ENCODE measurements at regions not wholly inside any gene's neighbourhood (a gene's known extent, or its start where the extent isn't known, plus 50 kb on each side); places are given as distances from the start of the nearest gene placed in this dataset.

GRCh38 chr1:208557046-208557722, 313.0 kb upstream of the PLXNA2 start:
- no peak for DNase-seq (ENCODE audit: low read depth, low spot score)
- H3K4me3 ChIP-seq (ENCODE audit: low read length), result no peak overlapping the region

- H3K4me3 ChIP-seq (ENCODE audit: low read length), result no peak overlapping the region
- DNase-seq (ENCODE audit: low read depth, low spot score), result no peak
These were observed 313.5 kb upstream of the PLXNA2 start for GRCh38 chr1:208557723-208558094.

DNA sequence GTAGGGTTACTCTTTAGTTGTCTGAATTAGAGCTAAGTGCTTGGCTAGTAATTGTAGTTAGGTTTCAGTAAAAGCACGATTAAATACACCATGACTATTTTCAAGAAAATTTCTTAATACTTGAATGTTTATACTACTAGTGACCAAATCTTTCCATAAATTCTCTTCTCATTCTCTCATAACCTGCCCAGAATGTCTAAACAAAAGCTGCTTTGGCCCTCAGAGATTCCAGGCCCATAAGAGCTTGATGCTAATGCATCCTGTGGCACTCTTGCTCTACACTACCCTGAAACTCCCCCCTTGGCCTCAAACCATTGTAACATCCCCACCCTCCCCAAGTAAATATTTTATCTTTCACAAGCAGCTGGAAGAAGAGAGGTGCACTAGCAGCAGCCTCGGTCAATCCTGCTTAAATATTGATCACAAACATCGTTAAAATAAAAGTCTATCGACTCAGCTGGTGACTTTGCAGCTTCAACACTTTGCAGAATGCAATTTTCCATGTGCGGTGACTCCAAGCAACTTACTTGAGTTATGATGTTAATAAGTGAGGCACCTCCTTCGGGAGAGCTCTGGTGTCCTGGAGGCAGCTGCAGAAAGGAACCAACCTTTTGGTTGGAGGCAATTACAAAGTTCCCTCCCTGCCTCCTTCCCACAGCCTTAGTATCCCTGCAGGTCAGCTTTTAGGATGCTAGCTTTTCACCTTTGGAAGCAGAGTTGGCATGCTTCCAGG, 315.6 kb upstream of the PLXNA2 start:
- DNase-seq (ENCODE audit: low read depth, low spot score), result no peak
- H3K4me3 ChIP-seq (ENCODE audit: low read length), result no peak overlapping the region

GRCh38 chr1:208562151-208562960, 318.2 kb upstream of the PLXNA2 start:
- DNase-seq (ENCODE audit: low read depth, low spot score), result no peak
- no peak overlapping the region for H3K4me3 ChIP-seq (ENCODE audit: low read length)

DNA sequence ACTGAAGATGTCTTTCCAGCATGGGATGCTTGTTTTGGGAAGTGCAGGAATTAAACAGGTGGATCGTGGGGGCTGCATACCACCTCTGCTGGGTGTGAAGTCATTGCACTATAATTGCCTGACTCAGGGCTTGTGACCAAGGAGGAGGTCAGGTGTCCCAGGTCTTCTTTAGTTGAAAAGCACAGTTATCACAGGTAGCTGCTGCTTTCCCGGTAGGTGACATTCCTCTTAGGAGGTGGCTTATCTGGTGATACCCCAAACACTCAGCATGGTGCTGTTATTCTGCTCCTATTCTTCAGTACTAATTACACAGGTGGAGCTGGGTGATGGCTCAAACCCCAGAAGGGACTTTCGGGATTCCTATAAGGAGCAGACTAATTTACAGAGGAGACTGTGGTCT, 320.3 kb upstream of the PLXNA2 start:
- no peak for DNase-seq (ENCODE audit: low read depth, low spot score)
- H3K4me3 ChIP-seq (ENCODE audit: low read length), result no peak overlapping the region

DNA sequence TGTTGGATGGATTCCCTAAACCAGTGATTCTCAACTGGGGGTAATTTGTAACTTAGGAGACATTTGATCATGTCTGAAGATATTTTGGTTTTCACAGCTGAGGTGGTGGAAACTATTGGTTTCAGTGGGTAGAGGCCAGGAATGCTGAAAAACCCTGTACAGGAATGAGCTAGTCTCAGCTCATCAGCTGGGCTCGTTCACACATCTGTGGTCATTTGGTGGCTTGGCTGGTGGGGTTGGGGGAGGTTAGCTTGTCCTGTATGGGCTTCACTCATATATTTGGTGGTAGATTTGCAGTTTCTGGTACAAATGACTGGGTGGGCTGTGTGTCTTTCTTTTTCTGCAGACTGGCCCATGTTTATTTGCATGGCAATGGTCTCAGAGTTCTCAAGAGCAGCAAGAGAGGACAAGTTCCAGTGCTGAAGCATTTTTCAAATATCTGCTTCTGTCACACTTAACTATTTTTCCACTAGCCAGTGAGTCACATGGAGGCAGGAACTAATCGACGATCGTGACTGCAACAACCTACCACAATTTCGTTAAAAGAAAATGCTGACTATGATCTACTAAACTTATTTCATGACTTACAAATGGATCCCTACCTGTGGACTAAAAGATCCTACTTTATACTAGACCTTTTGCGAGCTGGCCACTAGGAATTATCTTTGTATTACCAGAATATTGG, 321.7 kb upstream of the PLXNA2 start:
- DNase-seq (ENCODE audit: low read depth, low spot score), result no peak
- H3K4me3 ChIP-seq (ENCODE audit: low read length), result no peak overlapping the region

DNA sequence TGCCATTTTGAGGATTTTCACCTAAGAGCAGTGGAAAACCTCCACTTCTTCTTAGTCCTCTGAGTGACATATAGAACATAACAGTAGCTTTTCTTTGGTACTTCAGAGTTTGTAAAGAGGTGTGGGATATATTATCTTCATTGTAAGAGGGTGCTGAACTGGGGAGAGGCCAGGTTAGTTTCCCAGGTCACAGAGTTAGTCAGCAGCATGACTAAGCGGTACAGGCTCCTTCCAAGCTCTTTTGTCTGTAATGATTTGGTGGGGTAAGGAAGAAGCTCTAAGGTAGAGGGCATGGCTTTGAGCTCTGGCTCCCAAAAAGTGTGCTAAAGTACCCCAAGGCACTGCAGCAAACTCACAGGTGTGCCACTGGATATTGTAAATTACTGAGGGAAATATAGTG, 325.0 kb upstream of the PLXNA2 start:
- DNase-seq (ENCODE audit: low read depth, low spot score), result no peak
- H3K4me3 ChIP-seq (ENCODE audit: low read length), result no peak overlapping the region

GRCh38 chr1:208570362-208570761, 326.2 kb upstream of the PLXNA2 start:
- DNase-seq (ENCODE audit: low read depth, low spot score), result no peak
- H3K4me3 ChIP-seq (ENCODE audit: low read length), result no peak overlapping the region

- DNase-seq (ENCODE audit: low read depth, low spot score), result no peak
- H3K4me3 ChIP-seq (ENCODE audit: low read length), result no peak overlapping the region
These were observed 332.2 kb upstream of the PLXNA2 start for GRCh38 chr1:208576425-208576824.

DNA sequence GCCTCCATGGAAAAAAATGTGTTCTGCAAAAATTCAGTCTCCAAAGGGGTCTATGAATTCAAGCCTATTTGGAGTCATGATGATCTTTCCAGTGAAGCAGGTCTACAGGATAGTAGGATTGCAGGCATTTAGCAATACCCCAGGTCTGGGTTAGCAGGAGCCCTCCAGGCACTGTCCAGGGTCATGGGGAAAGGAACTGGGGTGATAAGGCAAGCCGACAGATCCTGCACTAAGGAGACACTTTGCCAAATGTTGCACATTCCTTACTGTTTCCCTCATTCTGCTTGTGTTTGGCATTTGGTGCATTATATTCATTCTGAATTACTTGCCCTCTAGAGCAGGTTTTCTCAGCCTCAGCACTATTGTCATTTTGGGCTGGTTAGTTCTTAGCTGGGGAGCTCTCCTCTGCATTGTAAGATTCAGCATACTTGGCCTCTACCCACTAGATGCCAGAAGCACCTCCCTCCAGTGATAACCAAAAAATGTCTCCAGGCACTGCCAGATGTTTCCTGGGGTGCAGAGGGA, 333.3 kb upstream of the PLXNA2 start:
- DNase-seq (ENCODE audit: low read depth, low spot score), result no peak
- H3K4me3 ChIP-seq (ENCODE audit: low read length), result no peak overlapping the region

- no peak for DNase-seq (ENCODE audit: low read depth, low spot score)
These were observed 337.0 kb upstream of the PLXNA2 start for GRCh38 chr1:208581209-208581608.

DNA sequence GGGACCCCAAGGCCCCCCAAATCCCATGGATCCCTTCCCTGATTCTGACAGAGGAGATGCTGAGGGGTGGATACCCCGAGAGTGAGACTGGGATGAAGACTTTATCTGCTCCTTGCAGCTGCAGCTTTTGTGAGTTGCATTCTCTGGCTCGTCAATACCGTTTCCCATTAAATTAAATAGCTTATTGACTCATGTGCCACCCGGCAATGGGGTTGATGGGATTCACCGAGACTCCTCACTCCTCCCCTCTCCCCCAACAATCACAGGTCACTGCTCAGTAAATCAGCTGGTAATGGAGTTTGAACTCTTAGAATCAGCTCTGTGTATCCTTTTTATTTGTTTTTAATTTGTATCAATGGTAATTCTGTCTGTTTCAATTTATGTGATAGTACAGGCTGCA, 337.5 kb upstream of the PLXNA2 start:
- no peak for DNase-seq (ENCODE audit: low read depth, low spot score)
- H3K4me3 ChIP-seq (ENCODE audit: low read length), result no peak overlapping the region

More at GRCh38 chr1:208581209-208581608, 337.0 kb upstream of the PLXNA2 start:
- H3K4me3 ChIP-seq (ENCODE audit: low read length), result no peak overlapping the region

GRCh38 chr1:208584167-208584755, 340.1 kb upstream of the PLXNA2 start:
- peak; percentile 6 for DNase-seq (ENCODE audit: low read depth, low spot score)
- no peak overlapping the region for H3K4me3 ChIP-seq (ENCODE audit: low read length)

DNA sequence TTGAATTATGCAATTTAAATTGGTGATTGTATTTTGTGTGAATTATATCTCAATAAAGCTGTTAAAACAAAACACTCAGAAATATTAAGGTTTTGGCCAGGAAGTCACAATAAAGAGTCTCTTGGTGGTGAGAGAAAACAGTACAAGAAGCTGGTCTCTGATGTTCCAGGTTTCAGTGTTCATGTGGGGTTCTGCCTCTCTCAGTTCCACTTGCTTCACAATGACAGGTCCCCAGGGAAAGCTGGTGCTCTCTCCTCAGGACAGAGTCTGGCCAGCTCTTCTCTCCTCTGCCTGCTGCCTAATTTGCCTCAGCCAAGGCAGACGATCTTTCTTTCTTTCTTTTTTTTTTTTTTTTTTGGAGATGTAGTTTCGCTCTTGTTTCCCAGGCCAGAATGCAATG, 342.9 kb upstream of the PLXNA2 start:
- no peak for DNase-seq (ENCODE audit: low read depth, low spot score)
- H3K4me3 ChIP-seq (ENCODE audit: low read length), result no peak overlapping the region

- H3K4me3 ChIP-seq (ENCODE audit: low read length), result no peak overlapping the region
- no peak for DNase-seq (ENCODE audit: low read depth, low spot score)
These were observed 349.3 kb upstream of the PLXNA2 start for GRCh38 chr1:208593306-208594006.

- no peak overlapping the region for H3K4me3 ChIP-seq (ENCODE audit: low read length)
- DNase-seq (ENCODE audit: low read depth, low spot score), result no peak
These were observed 351.1 kb upstream of the PLXNA2 start for GRCh38 chr1:208595236-208595635.

GRCh38 chr1:208595745-208596144, 351.6 kb upstream of the PLXNA2 start:
- DNase-seq (ENCODE audit: low read depth, low spot score), result no peak
- H3K4me3 ChIP-seq (ENCODE audit: low read length), result no peak overlapping the region

DNA sequence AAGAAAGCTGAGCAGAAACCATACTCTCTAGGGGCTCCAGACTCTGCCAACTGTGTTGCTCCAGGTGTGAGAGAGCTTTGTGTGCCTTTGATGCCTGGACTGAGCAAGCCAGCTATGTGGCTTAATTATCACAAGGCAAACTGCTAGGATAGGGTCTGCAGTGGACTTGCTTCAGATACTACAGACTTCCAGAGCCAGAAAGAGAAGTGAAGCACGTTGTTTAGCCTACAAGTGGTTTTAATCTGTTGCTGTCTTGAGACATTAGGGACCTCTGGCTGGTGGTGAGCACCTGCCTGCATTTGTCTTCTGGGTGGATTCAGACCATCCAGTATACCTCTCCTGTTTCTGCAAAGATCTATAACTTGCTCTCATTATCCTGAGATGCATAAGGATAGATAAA, 353.4 kb upstream of the PLXNA2 start:
- H3K4me3 ChIP-seq (ENCODE audit: low read length), result no peak overlapping the region
- no peak for DNase-seq (ENCODE audit: low read depth, low spot score)
